Activated CD8-positive, alpha-beta memory T cell treated with anti-CD3 and anti-CD28 coated beads, Interleukin-2, amount 10 ng/mL, durations not matched to agents 7 days and 5 days (primary cell): ENCODE measurements at regions not wholly inside any gene's neighbourhood (a gene's known extent, or its start where the extent isn't known, plus 50 kb on each side); places are given as distances from the start of the nearest gene placed in this dataset.

ENCODE experiments used
- ATAC-seq: fragments of 150-1000 bp; cut with Tn5 transposase; one replicate; pipeline ENCODE4 v1.10.0; 2021; ENCODE audit warnings: moderate library complexity
- CTCF ChIA-PET: fragments of 350-600 bp; sonication (Branson Sonifier 250); formaldehyde crosslinking; loops from one replicate; lab custom pipeline; 2021; ENCODE audit warnings: antibody characterized with exemption; lab: Charles Lee
- DNase-seq: peaks from one replicate; pipeline ENCODE4 v3.0.0-alpha.2; 2020
- H3K27ac Mint-ChIP-seq: one replicate; pipeline ENCODE4 v1.8.0; 2021; ENCODE audit warnings: mild to moderate bottlenecking, mixed read lengths
- H3K27me3 Mint-ChIP-seq: one replicate; pipeline ENCODE4 v1.8.0; 2021; ENCODE audit warnings: mixed read lengths
- H3K36me3 Mint-ChIP-seq: one replicate; pipeline ENCODE4 v1.8.0; 2021; ENCODE audit warnings: mild to moderate bottlenecking, mixed read lengths
- H3K4me1 Mint-ChIP-seq: one replicate; pipeline ENCODE4 v1.8.0; 2021; ENCODE audit warnings: mixed read lengths
- H3K4me3 Mint-ChIP-seq: one replicate; pipeline ENCODE4 v1.8.0; 2021; ENCODE audit warnings: mild to moderate bottlenecking, moderate library complexity, mixed read lengths
- H3K9me3 Mint-ChIP-seq: one replicate; pipeline ENCODE4 v1.8.0; 2022; ENCODE audit warnings: low read depth, mixed read lengths

DNA sequence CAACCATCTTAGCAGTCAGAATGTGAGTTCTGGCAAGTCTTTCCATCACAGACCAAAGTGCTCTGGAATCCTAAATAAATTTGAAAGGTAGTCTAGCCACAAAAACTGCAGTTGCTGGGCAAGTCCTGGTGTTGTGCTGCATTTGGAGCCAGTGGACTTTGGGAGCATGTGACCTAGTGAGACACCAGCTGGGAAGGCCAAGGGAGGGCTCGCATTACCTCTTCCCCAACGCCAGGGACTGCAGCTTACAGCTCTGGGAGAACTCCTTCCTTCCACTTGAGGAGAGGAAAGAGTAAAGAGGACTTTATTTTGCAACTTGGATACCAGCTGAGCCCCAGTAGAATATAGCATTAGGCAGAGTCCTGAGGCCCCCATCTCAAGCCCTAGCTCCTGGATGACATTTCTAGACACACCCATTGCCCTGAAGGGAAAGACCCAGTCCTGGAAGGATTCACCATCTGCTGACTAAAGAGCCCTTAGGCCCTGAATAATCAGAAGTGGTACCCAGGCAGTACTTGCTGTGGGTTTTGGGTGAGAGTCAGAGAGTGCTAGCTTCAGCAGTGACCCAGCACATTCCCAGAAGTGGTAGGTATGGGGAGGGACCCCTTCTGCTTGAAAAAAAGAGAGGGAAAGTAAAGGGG lies 190.7 kb downstream of the NUF2 start:
- DNase-seq (no peak), ATAC-seq (no peak)
- Mint-ChIP-seq H3K4me1 (no peaks in the 10 kb centered on the region), H3K36me3 (no peaks in the 10 kb centered on the region), H3K4me3 (no peak overlapping the region), H3K27me3 (no peaks in the 10 kb centered on the region), H3K9me3 (no peaks in the 10 kb centered on the region), H3K27ac (no peak overlapping the region)
- CTCF ChIA-PET: no interaction called here

DNA sequence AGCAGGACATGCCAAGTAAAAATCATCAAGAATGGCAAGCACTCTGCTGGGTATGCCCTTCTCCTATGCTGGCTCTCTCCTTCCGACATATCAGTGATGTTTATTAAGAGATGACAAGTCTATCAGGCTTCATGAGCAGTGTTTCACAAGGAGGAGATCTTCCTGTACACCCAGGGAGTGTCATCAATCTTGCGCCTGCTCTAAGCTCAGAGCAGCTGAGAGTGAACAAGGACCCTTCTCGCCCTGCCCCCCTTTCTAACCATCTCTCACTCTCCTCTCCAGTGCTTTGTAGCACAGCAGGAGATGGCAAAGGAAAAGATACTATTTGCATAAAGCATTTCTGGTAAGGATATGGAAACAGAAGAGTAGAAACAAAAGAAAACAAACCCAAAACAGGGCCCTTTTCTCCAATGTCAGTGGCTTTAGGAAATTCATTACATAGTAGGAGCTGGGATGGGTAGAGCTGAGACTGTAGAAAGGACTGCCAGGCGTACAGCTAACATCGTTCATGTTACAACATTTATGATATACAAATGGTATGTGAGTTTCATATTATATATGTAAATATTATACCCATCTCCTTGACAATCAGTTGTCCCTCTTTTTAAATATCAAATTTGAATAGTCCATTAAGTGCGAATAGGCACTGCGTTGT lies 201.7 kb downstream of the NUF2 start:
- no peak for DNase-seq
- H3K27me3 Mint-ChIP-seq: no peaks in the 10 kb centered on the region
- no peaks in the 10 kb centered on the region for H3K36me3 Mint-ChIP-seq
- no peaks in the 10 kb centered on the region for H3K9me3 Mint-ChIP-seq
- H3K27ac Mint-ChIP-seq: no peak overlapping the region
- no peak for ATAC-seq
- H3K4me3 Mint-ChIP-seq: no peak overlapping the region
- CTCF ChIA-PET: no interaction called here
- no peaks in the 10 kb centered on the region for H3K4me1 Mint-ChIP-seq

DNA sequence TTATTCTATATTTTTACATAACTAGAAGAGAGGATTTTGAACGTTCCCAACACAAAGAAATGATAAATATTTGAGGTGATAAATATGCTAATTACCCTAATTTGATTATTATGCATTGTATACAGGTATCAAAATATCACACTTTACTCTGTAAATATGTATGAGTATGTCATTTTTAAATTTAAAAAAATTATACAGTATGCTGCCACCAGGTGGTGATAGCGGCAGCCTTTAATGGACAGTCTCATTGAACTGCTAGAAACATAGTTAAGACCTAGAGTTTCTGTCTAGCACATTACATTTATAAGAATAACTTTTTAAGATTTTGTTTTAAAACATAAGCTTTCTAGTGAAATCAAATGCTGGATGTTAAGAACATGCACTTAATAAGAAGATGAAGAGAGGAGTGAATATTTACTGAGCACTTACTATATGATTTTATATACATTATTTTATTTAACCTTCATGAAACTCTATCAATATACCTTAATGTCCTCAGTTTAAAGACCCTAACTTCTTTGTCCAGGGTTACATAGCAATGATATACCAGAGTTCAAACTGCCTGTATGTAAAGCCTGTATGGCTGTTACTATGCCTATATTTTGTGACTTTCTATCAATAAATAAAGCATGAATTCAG lies 207.1 kb downstream of the NUF2 start:
- DNase-seq (no peak), ATAC-seq (no peak)
- no peaks in the 10 kb centered on the region for H3K9me3 Mint-ChIP-seq
- no peaks in the 10 kb centered on the region for H3K4me1 Mint-ChIP-seq
- no peak overlapping the region for H3K27ac Mint-ChIP-seq
- CTCF ChIA-PET: no interaction called here
- no peak overlapping the region for H3K4me3 Mint-ChIP-seq
- H3K27me3 Mint-ChIP-seq: no peaks in the 10 kb centered on the region
- no peaks in the 10 kb centered on the region for H3K36me3 Mint-ChIP-seq

DNA sequence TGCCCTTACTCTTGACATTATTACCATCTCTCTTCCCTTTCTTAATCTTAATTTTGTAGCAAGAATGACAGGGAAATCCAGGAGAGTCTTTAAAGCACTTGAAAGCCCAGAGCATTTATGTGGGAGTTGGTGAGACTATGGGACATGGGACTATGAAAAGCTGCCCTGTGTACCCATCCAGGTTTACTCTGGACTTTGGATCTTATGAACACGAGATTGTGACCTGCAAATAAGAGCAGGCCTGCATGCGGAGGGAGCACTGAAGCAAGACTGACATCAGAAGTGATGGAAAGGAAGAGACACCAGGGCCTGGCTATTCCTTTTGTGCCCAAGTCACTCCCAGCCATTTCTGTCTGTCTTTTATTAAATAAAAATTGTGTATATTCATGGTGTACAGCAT lies 209.6 kb downstream of the NUF2 start:
- Mint-ChIP-seq H3K9me3 (no peaks in the 10 kb centered on the region), H3K36me3 (no peaks in the 10 kb centered on the region), H3K4me1 (no peaks in the 10 kb centered on the region), H3K27me3 (no peaks in the 10 kb centered on the region), H3K27ac (no peak overlapping the region), H3K4me3 (no peak overlapping the region)
- DNase-seq (no peak), ATAC-seq (no peak)
- CTCF ChIA-PET: no interaction called here

DNA sequence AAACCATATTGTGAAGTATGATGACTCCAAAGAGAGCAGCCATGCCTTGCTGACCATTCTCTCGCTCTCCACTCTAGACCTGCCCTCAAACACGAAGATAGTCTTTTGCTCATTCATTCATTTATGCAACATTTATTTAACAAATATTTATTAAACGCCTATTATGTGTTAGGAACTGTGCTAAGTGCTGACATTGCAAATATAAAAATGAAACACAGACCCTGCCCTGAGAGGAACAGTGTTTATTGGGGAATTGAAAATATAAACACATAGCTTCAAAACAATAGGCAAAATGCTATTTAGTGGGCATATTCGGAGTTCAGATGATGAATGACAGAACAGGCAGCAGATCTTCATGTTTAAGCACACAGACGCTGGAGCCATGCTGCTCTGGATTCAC lies 213.6 kb downstream of the NUF2 start:
- H3K36me3 Mint-ChIP-seq: no peaks in the 10 kb centered on the region
- H3K4me1 Mint-ChIP-seq: no peaks in the 10 kb centered on the region
- ATAC-seq (no peak), DNase-seq (no peak)
- no peaks in the 10 kb centered on the region for H3K27me3 Mint-ChIP-seq
- no peaks in the 10 kb centered on the region for H3K9me3 Mint-ChIP-seq
- no peak overlapping the region for H3K4me3 Mint-ChIP-seq
- CTCF ChIA-PET: no interaction called here
- H3K27ac Mint-ChIP-seq: no peak overlapping the region

DNA sequence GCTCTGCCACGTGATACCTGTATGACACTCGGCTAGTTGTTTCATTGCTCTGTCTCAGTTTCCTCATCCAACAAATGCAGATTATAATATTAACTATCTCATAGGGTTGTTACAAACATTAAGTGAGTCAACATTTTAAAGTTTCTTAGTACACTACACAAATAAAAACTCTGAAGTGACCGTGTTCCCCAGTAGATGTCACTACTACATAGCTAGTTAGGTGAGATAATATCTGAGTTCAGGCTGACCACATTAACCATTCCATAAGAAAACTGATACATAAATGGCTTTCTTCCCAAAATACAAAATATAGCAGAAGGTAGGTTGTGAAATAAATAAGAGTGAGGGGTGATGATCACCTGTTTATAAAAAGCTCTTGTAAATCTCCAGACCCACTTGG lies 214.1 kb downstream of the NUF2 start:
- Mint-ChIP-seq H3K9me3 (no peaks in the 10 kb centered on the region), H3K27me3 (no peaks in the 10 kb centered on the region), H3K4me3 (no peak overlapping the region), H3K36me3 (no peaks in the 10 kb centered on the region), H3K27ac (no peak overlapping the region), H3K4me1 (no peaks in the 10 kb centered on the region)
- DNase-seq (no peak), ATAC-seq (no peak)
- CTCF ChIA-PET: no interaction called here

DNA sequence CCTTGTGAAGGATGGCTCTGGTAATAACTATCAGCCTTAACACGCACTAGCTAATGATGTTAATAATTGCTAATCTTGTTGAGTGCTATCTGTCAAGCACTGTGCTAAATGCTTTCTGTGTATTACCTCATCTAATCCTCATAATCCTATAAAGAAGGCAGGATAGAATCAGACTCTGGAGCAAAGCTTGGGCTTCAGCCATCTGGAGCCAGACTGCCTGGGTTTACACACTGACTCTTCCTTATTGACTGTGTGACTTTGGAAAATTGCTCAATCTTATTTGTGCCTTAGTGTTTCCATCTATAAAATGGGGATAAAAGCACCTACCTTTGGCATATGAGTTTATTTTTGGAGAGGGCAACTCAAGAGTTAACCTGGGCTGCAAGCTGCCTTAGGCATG lies 216.1 kb downstream of the NUF2 start:
- Mint-ChIP-seq H3K27me3 (no peaks in the 10 kb centered on the region), H3K4me1 (no peaks in the 10 kb centered on the region), H3K4me3 (no peak overlapping the region), H3K9me3 (no peaks in the 10 kb centered on the region), H3K27ac (no peak overlapping the region), H3K36me3 (no peaks in the 10 kb centered on the region)
- CTCF ChIA-PET: no interaction called here
- DNase-seq (no peak), ATAC-seq (no peak)

DNA sequence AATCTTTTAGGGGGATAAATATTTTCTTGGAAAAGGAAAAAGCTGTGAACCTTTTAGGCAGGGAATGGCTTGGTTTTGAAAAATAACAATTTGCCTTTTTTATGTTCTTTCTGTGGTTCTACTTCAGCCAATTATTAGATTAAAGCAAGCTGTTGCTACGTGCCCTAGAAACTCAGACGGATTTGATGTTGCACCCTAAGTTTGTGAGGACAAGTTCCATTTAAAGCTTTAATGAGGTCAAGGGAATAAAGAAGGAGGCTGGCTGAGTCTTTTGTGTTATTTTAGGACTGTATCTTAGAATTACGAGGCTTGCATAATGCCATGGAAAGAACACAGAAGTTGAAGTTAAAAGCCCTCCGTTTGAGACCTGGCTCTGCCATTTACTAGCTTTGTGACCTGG lies 216.9 kb downstream of the NUF2 start:
- Mint-ChIP-seq H3K36me3 (no peaks in the 10 kb centered on the region), H3K27me3 (no peaks in the 10 kb centered on the region), H3K9me3 (no peaks in the 10 kb centered on the region), H3K27ac (no peak overlapping the region), H3K4me1 (no peaks in the 10 kb centered on the region), H3K4me3 (no peak overlapping the region)
- CTCF ChIA-PET: no interaction called here
- DNase-seq (no peak), ATAC-seq (no peak)

DNA sequence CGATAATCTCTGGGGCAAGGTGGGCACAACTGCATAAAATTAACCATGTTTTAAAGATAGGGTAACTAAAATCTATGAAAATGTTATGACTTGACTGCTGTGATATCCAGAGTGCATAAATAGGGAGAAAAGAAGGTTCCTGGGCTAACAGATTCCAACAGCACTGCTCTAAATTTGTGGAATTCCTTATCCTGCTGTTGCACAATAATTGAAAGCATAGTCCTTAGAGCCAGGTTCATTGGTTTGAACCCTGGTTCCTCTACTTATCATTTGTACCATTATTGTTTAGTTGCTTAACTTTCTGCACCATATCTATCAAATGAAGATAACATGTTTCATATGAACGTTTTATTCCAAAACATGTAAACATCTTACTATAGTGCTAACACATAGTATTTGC lies 219.0 kb downstream of the NUF2 start:
- ATAC-seq (no peak), DNase-seq (no peak)
- CTCF ChIA-PET: no interaction called here

DNA sequence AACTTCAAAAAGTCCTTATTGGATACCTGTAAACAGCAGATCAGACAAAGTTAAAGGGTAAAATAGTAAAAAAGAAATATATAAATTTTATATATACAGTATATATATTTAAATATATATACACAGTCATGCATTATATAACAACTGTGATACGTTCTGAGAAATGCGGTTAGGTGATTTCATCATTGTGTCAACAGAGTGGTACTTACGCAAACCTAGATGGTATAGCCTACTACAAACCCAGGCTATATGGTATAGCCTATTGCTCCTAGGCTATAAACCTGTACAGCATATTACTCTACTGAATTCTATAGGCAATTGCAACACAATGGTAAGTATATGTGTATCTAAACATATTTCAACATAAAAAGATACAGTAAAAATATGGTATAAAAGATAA lies 222.7 kb downstream of the NUF2 start:
- DNase-seq (no peak), ATAC-seq (no peak)
- CTCF ChIA-PET: no interaction called here
- Mint-ChIP-seq H3K36me3 (no peaks in the 10 kb centered on the region), H3K27me3 (no peaks in the 10 kb centered on the region), H3K9me3 (peaks cover 4% of the 10 kb centered on the region), H3K4me3 (no peak overlapping the region), H3K4me1 (no peaks in the 10 kb centered on the region), H3K27ac (no peak overlapping the region)

More for the DNA sequence above, 219.0 kb downstream of the NUF2 start:
- H3K9me3 Mint-ChIP-seq: no peaks in the 10 kb centered on the region
- no peaks in the 10 kb centered on the region for H3K4me1 Mint-ChIP-seq
- no peak overlapping the region for H3K27ac Mint-ChIP-seq
- H3K27me3 Mint-ChIP-seq: no peaks in the 10 kb centered on the region
- no peaks in the 10 kb centered on the region for H3K36me3 Mint-ChIP-seq
- H3K4me3 Mint-ChIP-seq: no peak overlapping the region

DNA sequence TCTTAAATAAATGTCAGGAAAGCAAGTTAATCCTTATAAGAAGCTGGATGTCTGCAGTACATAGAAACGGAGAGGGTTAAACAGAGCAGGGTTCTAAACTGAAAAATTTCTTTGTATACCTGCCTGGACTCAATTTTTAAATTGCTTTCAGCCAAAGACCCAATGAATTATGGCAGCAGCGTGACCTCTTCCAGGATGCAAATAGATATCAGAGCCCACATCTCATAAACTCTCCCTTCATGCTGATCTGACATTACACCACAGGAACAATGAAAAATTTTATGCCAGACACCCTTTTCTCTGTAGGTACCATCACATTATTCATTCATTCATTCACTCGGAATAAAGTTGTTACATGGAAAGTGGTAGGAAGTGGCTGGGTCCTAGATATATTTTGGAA lies 236.4 kb downstream of the NUF2 start:
- Mint-ChIP-seq H3K27ac (no peak overlapping the region), H3K36me3 (no peaks in the 10 kb centered on the region), H3K27me3 (no peaks in the 10 kb centered on the region), H3K9me3 (no peaks in the 10 kb centered on the region), H3K4me1 (no peaks in the 10 kb centered on the region), H3K4me3 (no peak overlapping the region)
- CTCF ChIA-PET: no interaction called here
- ATAC-seq (no peak), DNase-seq (no peak)

DNA sequence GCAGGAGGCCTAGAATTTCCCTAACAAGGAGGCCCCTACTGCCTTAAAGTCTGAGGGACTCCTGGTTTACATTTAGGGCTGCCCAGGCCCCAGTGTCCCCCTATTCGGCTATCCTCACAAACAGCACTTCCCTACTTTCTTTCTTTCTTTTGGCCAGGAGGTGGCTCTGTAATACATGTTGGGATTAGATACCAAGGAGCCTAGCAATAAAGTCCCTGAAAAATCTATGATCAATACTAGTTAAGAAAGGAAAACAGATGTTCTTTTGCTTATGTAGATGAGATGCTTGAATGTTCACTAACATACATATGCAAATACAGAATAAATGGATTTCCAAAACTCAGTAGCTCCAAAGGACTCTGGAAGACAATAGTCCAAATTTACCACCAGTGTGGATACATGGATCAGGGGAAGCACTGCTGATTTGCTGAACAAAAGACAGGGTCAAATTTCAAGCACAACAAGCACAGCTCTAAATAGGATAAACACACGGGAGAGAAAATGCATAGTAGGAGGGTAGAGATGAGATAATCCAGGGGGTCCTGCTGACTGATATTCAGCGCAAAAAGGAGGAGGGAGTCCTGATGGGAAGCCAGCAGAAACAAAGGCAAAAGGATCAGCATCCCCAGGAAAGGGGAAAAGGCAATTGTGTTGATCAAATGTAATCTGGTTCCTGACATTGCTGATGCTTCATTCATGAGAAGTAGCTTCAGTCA lies 240.0 kb downstream of the NUF2 start:
- Mint-ChIP-seq H3K27me3 (no peaks in the 10 kb centered on the region), H3K36me3 (no peaks in the 10 kb centered on the region), H3K27ac (no peak overlapping the region), H3K4me3 (no peak overlapping the region), H3K4me1 (no peaks in the 10 kb centered on the region), H3K9me3 (no peaks in the 10 kb centered on the region)
- DNase-seq (no peak), ATAC-seq (no peak)
- CTCF ChIA-PET: no interaction called here

DNA sequence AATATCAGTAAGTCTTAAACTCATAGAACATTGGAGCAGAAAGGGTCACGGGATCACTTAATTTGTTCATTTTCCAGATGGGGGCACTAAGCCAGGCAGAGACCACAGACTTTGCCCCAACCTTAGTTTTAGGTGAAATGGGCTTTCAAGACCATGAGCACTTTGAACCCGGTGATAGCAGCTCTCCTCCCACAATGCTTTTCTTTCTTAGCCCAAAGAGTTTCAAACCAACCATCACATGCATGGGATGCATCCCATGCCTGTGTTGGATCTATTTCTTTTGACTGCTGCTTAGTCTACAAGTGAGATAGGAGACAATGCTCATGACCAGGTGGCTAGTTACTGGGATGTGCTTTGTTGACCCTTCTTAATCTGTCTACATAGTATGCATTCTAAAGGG lies 240.6 kb downstream of the NUF2 start:
- CTCF ChIA-PET: no interaction called here
- no peaks in the 10 kb centered on the region for H3K36me3 Mint-ChIP-seq
- ATAC-seq (no peak), DNase-seq (no peak)
- H3K9me3 Mint-ChIP-seq: no peaks in the 10 kb centered on the region
- H3K27me3 Mint-ChIP-seq: no peaks in the 10 kb centered on the region
- no peak overlapping the region for H3K27ac Mint-ChIP-seq
- no peak overlapping the region for H3K4me3 Mint-ChIP-seq
- no peaks in the 10 kb centered on the region for H3K4me1 Mint-ChIP-seq

DNA sequence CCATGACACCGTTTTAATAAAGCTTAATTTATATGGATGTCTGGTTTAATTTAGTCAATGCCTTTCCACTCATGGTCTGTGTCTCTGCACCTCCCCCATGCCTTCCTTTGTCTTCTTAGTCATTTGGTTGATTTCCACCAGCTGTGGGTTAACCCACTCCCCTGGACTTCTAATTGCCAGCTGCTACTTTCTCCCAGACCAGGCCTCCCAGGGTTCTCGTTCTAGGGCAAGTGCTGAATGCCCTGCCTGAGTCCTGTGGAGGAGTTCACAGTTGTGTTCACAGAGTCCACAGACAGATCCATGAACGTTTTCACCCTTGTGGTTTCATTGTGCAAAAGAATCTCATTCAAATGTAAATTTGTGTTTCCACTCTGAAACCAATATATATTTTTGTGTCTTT lies 243.4 kb downstream of the NUF2 start:
- Mint-ChIP-seq H3K4me3 (no peak overlapping the region), H3K27ac (no peak overlapping the region), H3K27me3 (no peaks in the 10 kb centered on the region)

More for the DNA sequence above, 243.4 kb downstream of the NUF2 start:
- CTCF ChIA-PET: no interaction called here
- DNase-seq (no peak), ATAC-seq (no peak)
- H3K36me3 Mint-ChIP-seq: no peaks in the 10 kb centered on the region
- no peaks in the 10 kb centered on the region for H3K9me3 Mint-ChIP-seq
- no peaks in the 10 kb centered on the region for H3K4me1 Mint-ChIP-seq
